Immature natural killer cell (primary cell): ENCODE measurements at regions not wholly inside any gene's neighbourhood (a gene's known extent, or its start where the extent isn't known, plus 50 kb on each side); places are given as distances from the start of the nearest gene placed in this dataset.

Source experiments
- DNase-seq, 3 donors: peaks; one replicate each; pipeline ENCODE4 v3.0.0; 2022; ENCODE audit warnings: mixed read lengths in 1 of 3
- H3K27ac Mint-ChIP-seq, 6 donors: one replicate each; pipeline ENCODE4 v1.8.0; 2020; ENCODE audit warnings: mixed read lengths in 6 of 6, mild to moderate bottlenecking in 5 of 6, inconsistent platforms in 4 of 6, moderate library complexity in 3 of 6
- H3K27me3 Mint-ChIP-seq, 3 donors: one replicate each; pipeline ENCODE4 v1.8.0; 2020 to 2021; ENCODE audit warnings: low read depth in 3 of 3, mild to moderate bottlenecking in 3 of 3, mixed read lengths in 3 of 3, moderate library complexity in 3 of 3, inconsistent platforms in 1 of 3
- H3K36me3 Mint-ChIP-seq, 3 donors: one replicate each; pipeline ENCODE4 v1.8.0; 2020; ENCODE audit warnings: mixed read lengths in 3 of 3, inconsistent platforms in 2 of 3, mild to moderate bottlenecking in 2 of 3
- H3K4me1 Mint-ChIP-seq, 2 donors: one replicate each; pipeline ENCODE4 v1.8.0; 2020; ENCODE audit warnings: inconsistent platforms in 2 of 2, mild to moderate bottlenecking in 2 of 2, mixed read lengths in 2 of 2, moderate library complexity in 1 of 2
- H3K4me3 Mint-ChIP-seq, 5 donors: one replicate each; pipeline ENCODE4 v1.8.0; 2020; ENCODE audit warnings: mild to moderate bottlenecking in 5 of 5, mixed read lengths in 5 of 5, inconsistent platforms in 3 of 5, moderate library complexity in 3 of 5
- H3K9me3 Mint-ChIP-seq, 6 donors: one replicate each; pipeline ENCODE4 v1.8.0; 2020; ENCODE audit warnings: mild to moderate bottlenecking in 6 of 6, mixed read lengths in 6 of 6, inconsistent platforms in 4 of 6, moderate library complexity in 3 of 6

DNA sequence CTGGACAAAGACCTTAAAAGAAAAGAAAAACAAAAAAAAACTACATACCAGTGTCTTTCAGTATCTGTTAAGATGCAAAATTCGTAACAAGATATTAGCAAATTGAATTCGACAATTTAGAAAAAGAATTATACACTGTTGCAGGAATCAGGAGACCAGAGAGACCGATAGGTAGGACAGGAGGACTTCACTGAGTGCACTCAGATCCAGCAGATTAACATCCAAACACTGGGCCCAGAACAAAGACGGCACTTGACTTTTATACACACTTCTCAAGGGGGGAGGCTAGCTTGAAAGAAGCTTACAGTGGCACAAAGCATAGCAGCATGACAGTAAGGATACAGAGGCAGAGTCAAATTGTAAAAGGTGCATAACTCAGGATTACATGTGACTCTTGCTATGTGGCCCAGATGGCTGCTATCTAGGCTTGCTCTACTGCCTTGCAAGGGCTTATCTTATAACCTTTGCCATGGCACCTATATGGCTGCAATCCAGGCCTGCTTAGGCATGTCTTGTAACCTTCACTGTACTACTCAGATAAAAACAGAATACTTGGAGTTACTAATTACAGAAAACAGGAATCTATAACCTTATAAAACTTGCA is 507.3 kb upstream of the LRRTM4 start:
- Mint-ChIP-seq H3K9me3 (peaks cover 4 to 52% (median 30%) of the 10 kb centered on the region in 6 donors), H3K4me1 (no peaks in the 10 kb centered on the region), H3K27me3 (peaks cover 0 to 1% (median 0%) of the 10 kb centered on the region in 3 donors), H3K4me3 (no peak overlapping the region), H3K27ac (no peak overlapping the region), H3K36me3 (peaks cover 0 to 3% (median 0%) of the 10 kb centered on the region in 3 donors)
- DNase-seq, result no peak

DNA sequence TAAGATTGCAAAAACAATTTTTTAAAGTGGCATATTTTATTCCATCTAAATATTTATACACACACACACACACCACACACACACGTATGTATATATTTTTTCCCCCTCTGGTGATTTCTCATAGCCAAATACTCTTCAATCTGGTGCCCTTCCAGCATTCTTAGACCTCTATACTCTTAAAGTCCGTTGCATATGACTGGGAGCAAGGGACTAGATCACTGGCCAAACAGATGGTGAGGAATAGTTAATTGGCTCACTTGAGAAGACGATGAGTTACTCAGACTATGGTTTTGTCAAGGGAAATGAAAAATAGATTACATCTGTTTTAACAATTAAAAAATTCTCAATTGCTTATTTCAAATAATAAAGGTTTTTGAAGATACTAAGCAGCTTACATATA is 512.5 kb upstream of the LRRTM4 start:
- no peak for DNase-seq
- H3K4me3 Mint-ChIP-seq, result no peak overlapping the region
- H3K9me3 Mint-ChIP-seq, result peaks cover 2 to 52% (median 24%) of the 10 kb centered on the region in 6 donors
- no peak overlapping the region for H3K27ac Mint-ChIP-seq
- H3K4me1 Mint-ChIP-seq, result no peaks in the 10 kb centered on the region
- no peaks in the 10 kb centered on the region for H3K27me3 Mint-ChIP-seq
- H3K36me3 Mint-ChIP-seq, result peaks cover 0 to 3% (median 0%) of the 10 kb centered on the region in 3 donors

DNA sequence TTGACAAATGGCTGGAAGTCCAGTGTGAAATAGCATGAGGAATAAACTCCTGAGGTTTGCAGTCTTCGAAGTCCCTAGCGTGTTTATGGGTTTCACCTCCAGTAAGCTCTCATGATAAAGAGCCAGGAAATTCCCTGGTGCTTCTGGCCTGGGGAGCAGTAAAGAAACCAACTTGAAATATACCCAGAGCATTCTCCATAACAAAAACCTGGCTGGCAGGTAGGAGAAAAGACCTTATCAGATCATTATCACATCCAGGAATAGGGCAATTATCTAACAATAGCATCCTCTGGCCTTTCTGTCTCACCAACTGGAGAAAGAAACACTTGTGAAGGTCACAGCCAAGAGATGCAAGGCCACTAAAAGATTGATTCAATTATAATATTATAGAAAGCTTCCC is 513.6 kb upstream of the LRRTM4 start:
- no peaks in the 10 kb centered on the region for H3K27me3 Mint-ChIP-seq

DNA sequence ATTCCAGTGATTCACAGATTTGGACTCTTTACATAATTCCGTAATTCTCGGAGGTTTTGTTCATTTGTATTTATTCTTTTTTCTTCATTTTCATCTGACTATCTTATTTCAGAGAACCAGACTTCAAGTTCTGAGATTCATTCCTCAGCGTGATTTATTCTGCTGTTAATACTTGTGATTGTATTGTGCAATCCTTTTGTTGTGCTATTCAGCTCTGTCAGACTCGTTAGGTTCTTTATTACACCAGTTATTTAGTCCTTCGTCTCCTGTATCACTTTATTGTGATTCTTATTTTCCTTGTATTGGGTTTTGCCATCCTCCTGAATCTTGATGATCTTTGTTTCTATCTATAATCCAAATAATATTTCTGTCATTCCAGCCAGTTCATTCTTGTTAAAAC is 529.3 kb upstream of the LRRTM4 start:
- Mint-ChIP-seq H3K27ac (no peak overlapping the region), H3K4me1 (no peaks in the 10 kb centered on the region), H3K9me3 (peaks cover 9 to 89% (median 68%) of the 10 kb centered on the region in 6 donors), H3K4me3 (no peak overlapping the region), H3K36me3 (no peaks in the 10 kb centered on the region), H3K27me3 (no peaks in the 10 kb centered on the region)
- DNase-seq, result no peak

More for the DNA sequence above, 513.6 kb upstream of the LRRTM4 start:
- DNase-seq, result no peak
- H3K4me1 Mint-ChIP-seq, result no peaks in the 10 kb centered on the region
- H3K4me3 Mint-ChIP-seq, result no peak overlapping the region
- peaks cover 0 to 3% (median 0%) of the 10 kb centered on the region in 3 donors for H3K36me3 Mint-ChIP-seq
- H3K9me3 Mint-ChIP-seq, result peaks cover 11 to 54% (median 28%) of the 10 kb centered on the region in 6 donors
- no peak overlapping the region for H3K27ac Mint-ChIP-seq

DNA sequence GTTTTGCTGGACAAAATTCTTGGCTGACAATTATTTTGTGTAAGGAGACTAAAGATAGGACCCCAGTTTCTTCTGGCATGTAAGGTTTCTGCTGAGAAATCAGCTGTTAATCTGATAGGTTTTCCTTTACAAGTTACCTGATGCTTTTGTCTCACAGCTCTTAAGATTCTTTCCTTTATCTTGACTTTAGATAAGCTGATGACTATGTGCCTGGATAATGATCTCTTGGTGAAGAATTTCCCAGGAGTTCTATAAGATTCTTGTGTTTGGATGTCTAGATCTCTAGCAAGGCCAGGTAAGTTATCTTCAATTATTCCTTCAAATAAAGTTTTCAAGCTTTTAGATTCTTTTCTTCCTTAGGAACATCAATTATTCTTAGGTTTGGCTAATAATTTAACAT is 534.8 kb upstream of the LRRTM4 start:
- no peak overlapping the region for H3K27ac Mint-ChIP-seq
- peaks cover 7 to 69% (median 52%) of the 10 kb centered on the region in 6 donors for H3K9me3 Mint-ChIP-seq
- no peak for DNase-seq
- H3K36me3 Mint-ChIP-seq, result no peaks in the 10 kb centered on the region
- H3K27me3 Mint-ChIP-seq, result peaks cover 0 to 2% (median 0%) of the 10 kb centered on the region in 3 donors
- no peaks in the 10 kb centered on the region for H3K4me1 Mint-ChIP-seq
- no peak overlapping the region for H3K4me3 Mint-ChIP-seq

DNA sequence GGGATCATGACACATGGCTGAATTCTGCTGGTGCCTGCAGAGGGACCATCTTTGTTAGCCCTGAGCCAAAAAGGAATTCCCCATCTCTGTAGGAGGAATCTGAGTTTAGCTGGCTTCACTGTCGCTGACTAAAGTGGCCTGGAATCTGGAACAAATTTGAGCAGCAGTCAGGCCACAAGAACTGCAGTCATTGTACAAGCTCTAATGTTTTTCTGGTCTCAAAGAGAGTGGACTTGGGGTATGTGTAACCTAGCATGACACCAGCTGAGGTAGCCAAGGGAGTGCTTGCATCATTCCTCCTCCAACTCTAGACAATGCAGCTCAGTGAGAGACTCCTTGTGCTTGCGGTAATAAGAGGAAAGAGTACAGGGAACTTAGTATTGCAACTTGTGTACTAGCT is 539.1 kb upstream of the LRRTM4 start:
- no peaks in the 10 kb centered on the region for H3K4me1 Mint-ChIP-seq
- H3K9me3 Mint-ChIP-seq, result peaks cover 6 to 48% (median 25%) of the 10 kb centered on the region in 6 donors
- no peak for DNase-seq
- H3K4me3 Mint-ChIP-seq, result no peak overlapping the region
- H3K27ac Mint-ChIP-seq, result no peak overlapping the region
- peaks cover 0 to 2% (median 0%) of the 10 kb centered on the region in 3 donors for H3K27me3 Mint-ChIP-seq
- no peaks in the 10 kb centered on the region for H3K36me3 Mint-ChIP-seq

DNA sequence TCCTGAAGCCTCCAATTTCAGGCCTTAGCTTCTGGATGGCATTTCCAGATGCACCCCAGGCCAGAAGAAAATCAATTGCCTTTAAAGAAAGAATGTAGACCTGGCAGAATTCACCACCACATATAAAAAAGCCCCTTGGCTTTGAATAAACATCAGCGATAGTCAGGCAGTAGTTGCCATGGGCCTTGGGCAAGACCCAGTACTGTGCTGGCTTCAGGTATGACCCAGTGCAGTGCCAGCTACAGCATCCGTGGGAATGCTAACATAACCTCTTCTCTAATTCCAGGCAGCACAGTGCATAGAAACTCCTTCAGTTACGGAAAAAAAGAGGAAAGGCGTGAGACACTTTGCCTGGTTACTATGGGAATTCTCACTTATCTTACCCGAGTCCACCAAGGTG is 539.6 kb upstream of the LRRTM4 start:
- H3K9me3 Mint-ChIP-seq, result peaks cover 6 to 48% (median 25%) of the 10 kb centered on the region in 6 donors
- H3K4me3 Mint-ChIP-seq, result no peak overlapping the region
- H3K27ac Mint-ChIP-seq, result no peak overlapping the region
- no peak for DNase-seq
- H3K36me3 Mint-ChIP-seq, result no peaks in the 10 kb centered on the region
- peaks cover 0 to 2% (median 0%) of the 10 kb centered on the region in 3 donors for H3K27me3 Mint-ChIP-seq
- no peaks in the 10 kb centered on the region for H3K4me1 Mint-ChIP-seq

DNA sequence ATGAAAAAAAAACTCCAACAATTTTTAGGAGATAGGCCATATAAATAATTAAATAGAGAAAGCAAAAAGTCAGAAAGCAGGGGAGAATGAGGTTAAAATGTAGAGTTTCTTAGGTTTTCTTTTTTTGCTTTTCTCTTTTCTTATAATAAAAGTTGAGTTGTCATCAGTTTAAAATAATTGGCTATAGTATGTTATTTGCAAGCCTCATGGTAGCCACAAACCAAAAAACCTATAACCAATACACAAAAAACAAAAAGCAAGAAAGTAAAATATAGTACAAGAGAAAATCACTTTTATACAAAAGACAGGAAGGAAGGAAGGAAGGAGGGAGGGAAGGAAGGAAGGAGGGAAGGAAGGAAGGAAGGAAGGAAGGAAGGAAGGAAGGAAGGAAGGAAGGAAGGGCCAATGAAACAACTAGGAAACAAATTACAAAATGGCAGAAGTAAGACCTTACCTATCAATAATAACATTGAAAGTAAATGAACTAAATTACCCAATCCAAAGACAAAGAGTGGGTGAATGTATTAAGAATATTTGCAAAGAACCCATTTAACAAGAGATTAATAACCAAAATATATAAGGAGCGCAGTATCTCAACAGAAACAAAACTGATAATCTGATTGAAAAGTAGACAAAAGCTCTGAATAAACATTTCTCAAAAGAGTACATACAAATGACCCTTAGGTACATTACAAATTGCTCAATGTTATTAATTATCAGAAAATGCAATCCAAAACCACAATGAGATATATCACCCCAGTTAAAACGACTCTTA is 541.3 kb upstream of the LRRTM4 start:
- H3K27ac Mint-ChIP-seq, result no peak overlapping the region

DNA sequence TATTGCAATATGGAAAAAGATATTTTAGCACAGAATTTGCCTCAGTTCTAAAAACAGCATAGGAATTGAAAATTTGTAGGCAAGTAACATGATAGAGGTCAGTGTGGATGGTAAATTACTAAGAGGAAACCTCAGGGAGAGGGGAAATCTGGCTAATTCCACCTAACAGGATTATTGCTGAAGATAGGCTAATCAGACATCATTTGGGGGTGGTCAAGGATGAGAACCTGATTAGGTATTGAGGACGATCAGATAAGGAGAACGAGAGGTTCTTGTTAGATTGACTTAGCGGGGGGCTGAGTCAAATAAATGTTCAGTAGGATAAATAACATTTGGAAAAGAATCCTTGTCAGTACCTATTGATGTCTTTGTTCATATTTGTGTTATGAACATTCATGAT is 543.2 kb upstream of the LRRTM4 start:
- Mint-ChIP-seq H3K27ac (no peak overlapping the region), H3K36me3 (no peaks in the 10 kb centered on the region)
- DNase-seq, result no peak

More for the DNA sequence above, 541.3 kb upstream of the LRRTM4 start:
- Mint-ChIP-seq H3K27me3 (peaks cover 0 to 2% (median 0%) of the 10 kb centered on the region in 3 donors), H3K9me3 (peaks cover 4 to 40% (median 14%) of the 10 kb centered on the region in 6 donors), H3K4me3 (no peak overlapping the region), H3K4me1 (no peaks in the 10 kb centered on the region), H3K36me3 (no peaks in the 10 kb centered on the region)
- no peak for DNase-seq

DNA sequence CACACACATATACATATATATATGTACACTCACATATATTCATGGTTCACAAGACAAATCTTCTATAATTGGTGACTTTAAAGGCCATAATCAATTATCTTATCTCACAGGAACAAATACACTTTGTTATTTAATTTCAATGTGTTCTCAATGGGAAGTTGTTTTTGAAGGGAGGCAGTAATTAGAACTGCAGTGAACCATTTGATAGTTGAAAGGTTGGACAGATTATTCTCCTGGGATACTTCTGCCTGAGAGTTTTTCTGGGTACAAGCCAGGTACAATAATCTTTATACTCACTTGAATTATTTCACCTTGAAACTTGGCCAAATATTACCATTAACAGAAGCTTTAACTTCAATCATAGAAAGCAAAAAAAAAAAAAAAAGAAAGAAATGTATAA is 546.6 kb upstream of the LRRTM4 start:
- no peaks in the 10 kb centered on the region for H3K4me1 Mint-ChIP-seq
- H3K9me3 Mint-ChIP-seq, result peaks cover 2 to 21% (median 7%) of the 10 kb centered on the region in 6 donors
- no peaks in the 10 kb centered on the region for H3K27me3 Mint-ChIP-seq
- DNase-seq, result no peak
- no peak overlapping the region for H3K4me3 Mint-ChIP-seq
- H3K36me3 Mint-ChIP-seq, result no peaks in the 10 kb centered on the region
- H3K27ac Mint-ChIP-seq, result no peak overlapping the region

More for the DNA sequence above, 543.2 kb upstream of the LRRTM4 start:
- Mint-ChIP-seq H3K4me1 (no peaks in the 10 kb centered on the region), H3K4me3 (no peak overlapping the region), H3K27me3 (peaks cover 0 to 2% (median 0%) of the 10 kb centered on the region in 3 donors), H3K9me3 (peaks cover 3 to 30% (median 6%) of the 10 kb centered on the region in 6 donors)

DNA sequence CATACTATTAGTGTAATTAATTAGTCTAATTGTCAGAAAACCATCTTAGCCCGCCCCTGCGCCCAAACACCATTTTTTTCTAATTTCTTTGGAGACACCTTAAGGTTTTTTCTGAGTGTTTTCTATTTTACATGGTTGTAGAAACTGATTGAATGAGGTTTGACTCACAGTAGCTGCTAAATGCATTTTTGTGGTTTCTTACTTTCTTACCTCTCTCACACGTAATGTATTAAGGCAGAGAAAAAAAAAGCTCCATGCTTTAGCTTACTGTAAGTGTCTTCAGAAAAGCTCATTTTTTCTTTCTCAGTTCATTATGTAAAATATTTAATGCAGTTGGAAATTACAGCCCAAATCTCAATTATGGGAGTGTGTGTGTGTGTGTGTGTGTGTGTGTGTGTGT is 548.5 kb upstream of the LRRTM4 start:
- H3K27ac Mint-ChIP-seq, result no peak overlapping the region
- H3K4me1 Mint-ChIP-seq, result no peaks in the 10 kb centered on the region
- H3K27me3 Mint-ChIP-seq, result no peaks in the 10 kb centered on the region
- H3K9me3 Mint-ChIP-seq, result peaks cover 8 to 29% (median 16%) of the 10 kb centered on the region in 6 donors
- no peak overlapping the region for H3K4me3 Mint-ChIP-seq
- no peaks in the 10 kb centered on the region for H3K36me3 Mint-ChIP-seq
- DNase-seq, result no peak

DNA sequence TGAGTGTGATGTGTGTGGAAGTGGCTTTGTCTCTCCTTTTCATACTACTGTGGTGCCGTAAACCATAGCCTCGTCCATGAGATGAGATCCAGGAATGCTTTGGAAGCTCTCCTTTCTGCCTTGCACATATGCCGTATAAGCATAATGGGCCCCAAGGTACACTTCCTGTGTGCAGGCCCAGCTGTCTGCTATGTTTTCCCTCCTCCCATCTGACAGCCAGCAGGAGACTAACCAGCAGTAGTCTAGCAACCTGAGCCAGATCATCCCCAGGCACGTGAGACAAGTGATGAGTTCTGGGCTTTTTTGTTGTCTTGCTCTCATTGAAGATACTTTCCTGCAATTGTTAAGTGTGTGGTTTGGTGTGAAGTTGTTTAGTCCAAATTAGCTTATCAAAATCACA is 555.5 kb upstream of the LRRTM4 start:
- H3K36me3 Mint-ChIP-seq, result peaks cover 0 to 13% (median 0%) of the 10 kb centered on the region in 3 donors
- peaks cover 15 to 60% (median 37%) of the 10 kb centered on the region in 6 donors for H3K9me3 Mint-ChIP-seq
- H3K27me3 Mint-ChIP-seq, result no peaks in the 10 kb centered on the region
- H3K4me1 Mint-ChIP-seq, result no peaks in the 10 kb centered on the region
- no peak for DNase-seq
- H3K27ac Mint-ChIP-seq, result no peak overlapping the region
- no peak overlapping the region for H3K4me3 Mint-ChIP-seq

DNA sequence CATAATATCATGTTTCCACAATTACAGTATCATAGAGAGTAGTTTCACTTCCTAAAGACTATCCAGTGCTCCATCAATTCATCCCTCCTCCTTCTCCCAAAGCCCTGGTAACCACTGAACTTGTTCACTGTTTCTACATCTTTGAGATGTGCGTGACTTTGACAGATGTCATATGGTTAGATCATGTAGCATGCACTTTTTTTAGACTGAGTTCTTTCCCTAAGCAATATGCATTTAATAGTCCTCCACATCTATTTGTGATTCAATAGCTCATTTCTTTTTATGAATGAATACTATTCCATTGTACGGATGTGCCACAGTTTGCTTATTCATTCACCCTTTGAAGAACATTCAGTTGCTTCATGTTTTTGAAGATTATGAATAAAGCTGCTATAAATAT is 560.4 kb upstream of the LRRTM4 start:
- no peak for DNase-seq
- peaks cover 0 to 1% (median 0%) of the 10 kb centered on the region in 3 donors for H3K27me3 Mint-ChIP-seq
- H3K4me3 Mint-ChIP-seq, result no peak overlapping the region
- H3K36me3 Mint-ChIP-seq, result peaks cover 0 to 18% (median 2%) of the 10 kb centered on the region in 3 donors
- H3K4me1 Mint-ChIP-seq, result no peaks in the 10 kb centered on the region
- no peak overlapping the region for H3K27ac Mint-ChIP-seq
- peaks cover 12 to 62% (median 37%) of the 10 kb centered on the region in 6 donors for H3K9me3 Mint-ChIP-seq

DNA sequence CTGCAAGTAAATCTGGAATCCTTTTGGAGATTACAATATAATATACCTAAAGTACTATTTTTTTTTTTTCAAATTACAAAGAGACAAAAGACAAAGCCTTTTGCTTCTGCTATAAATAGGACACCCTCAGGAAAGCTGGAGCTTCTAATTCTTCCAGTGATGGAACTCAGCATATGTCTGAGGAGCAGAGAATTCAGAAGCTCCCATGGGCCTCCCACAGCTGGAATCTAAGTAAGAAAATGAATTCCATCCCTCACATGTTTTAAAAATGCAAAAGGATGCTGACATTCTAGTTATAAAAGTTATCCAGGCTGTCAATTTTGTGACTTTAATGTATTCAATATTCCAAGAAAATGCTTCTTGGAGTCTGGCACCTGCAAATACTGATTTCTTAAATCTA is 571.3 kb upstream of the LRRTM4 start:
- Mint-ChIP-seq H3K36me3 (no peaks in the 10 kb centered on the region), H3K4me3 (no peak overlapping the region), H3K4me1 (no peaks in the 10 kb centered on the region), H3K27ac (no peak overlapping the region), H3K9me3 (peaks cover 0 to 42% (median 23%) of the 10 kb centered on the region in 6 donors), H3K27me3 (peaks cover 0 to 2% (median 1%) of the 10 kb centered on the region in 3 donors)
- no peak for DNase-seq
